ENCODE measurements at regions not wholly inside any gene's neighbourhood (a gene's known extent, or its start where the extent isn't known, plus 50 kb on each side); places are given as distances from the start of the nearest gene placed in this dataset.

- no peak for DNase-seq
- Histone ChIP-seq H3K4me3 (no peak overlapping the region), H3K27me3 (no peaks in the 10 kb centered on the region), H3K9me3 (no peaks in the 10 kb centered on the region), H3K36me3 (no peaks in the 10 kb centered on the region), H3K27ac (no peak overlapping the region), H3K4me1 (ENCODE audit: insufficient read depth) (no peaks in the 10 kb centered on the region)
- intact Hi-C loops (cut with DNase I) = no loop called here
- TF ChIP-seq CTCF (IDR thresholded peaks at IDR 0.05) (no peak), EP300 (IDR thresholded peaks at IDR 0.05) (no peak), POLR2A (IDR thresholded peaks at IDR 0.05) (no peak)
Observed at GRCh38 chr19:28301463-28301862, 911.5 kb downstream of the UQCRFS1 start.

- intact Hi-C loops (cut with DNase I) = no loop called here
- Histone ChIP-seq H3K36me3 (no peaks in the 10 kb centered on the region), H3K4me1 (ENCODE audit: insufficient read depth) (no peaks in the 10 kb centered on the region), H3K27me3 (no peaks in the 10 kb centered on the region), H3K9me3 (no peaks in the 10 kb centered on the region), H3K27ac (no peak overlapping the region), H3K4me3 (no peak overlapping the region)
- DNase-seq = no peak
- 30 to 45% (median 36%) methylated on average over 7 of the region's 7 CpGs for WGBS, 3 donors
- TF ChIP-seq POLR2A (IDR thresholded peaks at IDR 0.05) (no peak), CTCF (IDR thresholded peaks at IDR 0.05) (no peak), EP300 (IDR thresholded peaks at IDR 0.05) (no peak)
Observed at GRCh38 chr19:28299649-28300048, 913.3 kb downstream of the UQCRFS1 start.

GRCh38 chr19:28297586-28298157 is 915.3 kb downstream of the UQCRFS1 start:
- Histone ChIP-seq H3K4me1 (ENCODE audit: insufficient read depth) (no peaks in the 10 kb centered on the region), H3K4me3 (no peak overlapping the region), H3K9me3 (no peaks in the 10 kb centered on the region), H3K27ac (no peak overlapping the region), H3K27me3 (no peaks in the 10 kb centered on the region), H3K36me3 (no peaks in the 10 kb centered on the region)
- intact Hi-C loops (cut with DNase I) = no loop called here
- no peak for DNase-seq
- WGBS, 3 donors = 57 to 76% (median 59%) methylated on average over 11 of the region's 11 CpGs
- no peak for TF ChIP-seq EP300 (IDR thresholded peaks at IDR 0.05)
- no peak for TF ChIP-seq CTCF (IDR thresholded peaks at IDR 0.05)
- TF ChIP-seq POLR2A (IDR thresholded peaks at IDR 0.05) = no peak

- WGBS, 3 donors = 80 to 91% (median 82%) methylated on average over 2 of the region's 2 CpGs
- DNase-seq = no peak
- intact Hi-C loops (cut with DNase I) = no loop called here
- no peaks in the 10 kb centered on the region for H3K27me3 ChIP-seq
- no peak overlapping the region for H3K27ac ChIP-seq
- TF ChIP-seq POLR2A (IDR thresholded peaks at IDR 0.05) (no peak), EP300 (IDR thresholded peaks at IDR 0.05) (no peak), CTCF (IDR thresholded peaks at IDR 0.05) (no peak)
- no peaks in the 10 kb centered on the region for H3K4me1 ChIP-seq (ENCODE audit: insufficient read depth)
- H3K9me3 ChIP-seq = no peaks in the 10 kb centered on the region
- H3K4me3 ChIP-seq = no peak overlapping the region
- no peaks in the 10 kb centered on the region for H3K36me3 ChIP-seq
Observed at GRCh38 chr19:28297036-28297435, 915.9 kb downstream of the UQCRFS1 start.
